HG03064 (cell line): ENCODE measurements at regions not wholly inside any gene's neighbourhood (a gene's known extent, or its start where the extent isn't known, plus 50 kb on each side); places are given as distances from the start of the nearest gene placed in this dataset.

Source experiments
- ATAC-seq: cut with Tn5 transposase; IDR thresholded peaks from one replicate; pipeline ENCODE4 v1.9.1; 2021; ENCODE audit warnings: low read depth; ENCODE audit not compliant: unreplicated experiment

- ATAC-seq, result no peak
Observed at GRCh38 chr7:155889636-155890511, 77.6 kb upstream of the SHH start.

- ATAC-seq, result no peak
Observed at GRCh38 chr7:155887174-155887525, 74.9 kb upstream of the SHH start.

- ATAC-seq, result no peak
Observed at GRCh38 chr7:155886391-155887173, 74.3 kb upstream of the SHH start.

GRCh38 chr7:155885167-155886155 lies 73.2 kb upstream of the SHH start:
- ATAC-seq, result no peak

- no peak for ATAC-seq
Observed at GRCh38 chr7:155884225-155885166, 72.2 kb upstream of the SHH start.

- ATAC-seq, result no peak
Observed at GRCh38 chr7:155883491-155884224, 71.4 kb upstream of the SHH start.

GRCh38 chr7:155882596-155882995 lies 70.3 kb upstream of the SHH start:
- ATAC-seq, result no peak

- no peak for ATAC-seq
Observed at GRCh38 chr7:155881471-155882350, 69.4 kb upstream of the SHH start.

- no peak for ATAC-seq
Observed at GRCh38 chr7:155880721-155881120, 68.5 kb upstream of the SHH start.

GRCh38 chr7:155879592-155879991 lies 67.3 kb upstream of the SHH start:
- no peak for ATAC-seq

- no peak for ATAC-seq
Observed at GRCh38 chr7:155878674-155879073, 66.4 kb upstream of the SHH start.

GRCh38 chr7:155878250-155878649 lies 66.0 kb upstream of the SHH start:
- ATAC-seq, result no peak

GRCh38 chr7:155877167-155877566 lies 64.9 kb upstream of the SHH start:
- no peak for ATAC-seq

- ATAC-seq, result no peak
Observed at GRCh38 chr7:155874411-155874810, 62.1 kb upstream of the SHH start.

- no peak for ATAC-seq
Observed at GRCh38 chr7:155874010-155874409, 61.7 kb upstream of the SHH start.

- no peak for ATAC-seq
Observed at GRCh38 chr7:155872678-155873369, 60.6 kb upstream of the SHH start.

GRCh38 chr7:155871211-155871610 lies 58.9 kb upstream of the SHH start:
- ATAC-seq, result no peak
